GM12892 (cell line): ENCODE measurements at regions not wholly inside any gene's neighbourhood (a gene's known extent, or its start where the extent isn't known, plus 50 kb on each side); places are given as distances from the start of the nearest gene placed in this dataset.

Source experiments
- POLR2A ChIP-seq: IDR thresholded peaks from 2 replicates; pipeline ENCODE4 v1.6.1; 2011; ENCODE audit warnings: low read depth, low read length, control low read depth
- POLR2AphosphoS5 ChIP-seq: IDR thresholded peaks from 2 replicates; pipeline ENCODE4 v1.6.1; 2011; ENCODE audit warnings: low read depth, low read length, control low read depth
- TAF1 ChIP-seq: IDR thresholded peaks from 2 replicates; pipeline ENCODE4 v1.6.1; 2011; ENCODE audit warnings: low read depth, mild to moderate bottlenecking, control low read depth, low read length, borderline replicate concordance

DNA sequence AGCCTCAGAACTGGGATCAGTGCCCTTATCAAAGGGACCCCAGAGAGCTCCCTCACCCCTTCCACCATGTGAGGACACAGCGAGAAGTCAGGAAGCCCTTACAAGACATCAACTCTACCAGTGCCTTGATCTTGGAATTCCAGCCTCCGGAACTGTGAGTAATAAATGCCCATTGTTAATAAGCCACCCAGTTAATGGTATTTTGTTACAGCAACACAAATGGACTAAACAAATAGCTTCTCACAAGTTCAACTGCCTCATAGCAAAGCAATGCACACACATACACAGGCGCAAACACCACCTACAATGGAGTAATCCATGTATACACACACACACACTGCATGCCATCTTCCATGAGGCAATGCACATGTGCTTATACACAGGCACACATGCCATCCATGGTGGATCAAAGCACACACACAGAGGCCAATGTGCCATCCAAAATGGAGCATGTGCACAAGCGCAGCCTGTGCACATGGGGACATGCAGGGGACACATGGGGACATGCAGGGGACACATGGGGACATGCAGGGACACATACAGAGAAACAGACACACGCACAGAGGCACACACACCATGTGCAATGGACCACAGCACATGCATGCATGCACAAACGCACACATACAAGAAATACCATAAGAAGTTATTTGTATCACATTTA lies 137.6 kb upstream of the TBL1X start:
- no peak for TF ChIP-seq POLR2AphosphoS5
- TF ChIP-seq POLR2A: no peak
- no peak for TF ChIP-seq TAF1
